ENCODE measurements at regions not wholly inside any gene's neighbourhood (a gene's known extent, or its start where the extent isn't known, plus 50 kb on each side); places are given as distances from the start of the nearest gene placed in this dataset.

GRCh38 chr4:129371065-129371464, 275.1 kb downstream of the C4orf33 start:
- no peak for TF ChIP-seq SUZ12 (IDR thresholded peaks at IDR 0.05; ENCODE audit: extremely low read depth, insufficient read depth, insufficient read length)
- TF ChIP-seq ZNF274 (IDR thresholded peaks at IDR 0.05; ENCODE audit: low read depth, low read length): no peak
- TF ChIP-seq YY1 (IDR thresholded peaks at IDR 0.05; ENCODE audit: insufficient read depth, insufficient read length): no peak
